22Rv1 (cell line): ENCODE measurements at regions not wholly inside any gene's neighbourhood (a gene's known extent, or its start where the extent isn't known, plus 50 kb on each side); places are given as distances from the start of the nearest gene placed in this dataset.

Experiments used
- CTCF ChIP-seq: fragments of 450-650 bp; IDR thresholded peaks from 2 replicates; pipeline ENCODE4 v1.5.1; 2017; ENCODE audit warnings: mild to moderate bottlenecking
- ZFX ChIP-seq: fragments of 450-650 bp; IDR thresholded peaks from 2 replicates; pipeline ENCODE4 v1.6.1; 2017; ENCODE audit warnings: antibody characterized with exemption, borderline replicate concordance

- no peak for TF ChIP-seq ZFX
- TF ChIP-seq CTCF: no peak
These were observed 58.7 kb upstream of the PRRC2C start for GRCh38 chr1:171426645-171427044.
